Pancreas (tissue), 10 donors: ENCODE measurements at regions not wholly inside any gene's neighbourhood (a gene's known extent, or its start where the extent isn't known, plus 50 kb on each side); places are given as distances from the start of the nearest gene placed in this dataset.

ENCODE experiments used
- ATAC-seq, 4 donors: fragments of 200-7000 bp; cut with Tn5 transposase; one replicate each; pipeline versions ENCODE4 v1.8.0 to v1.9.1; 2020; ENCODE audit warnings: mild to moderate bottlenecking in 4 of 4, moderate library complexity in 4 of 4
- DNase-seq, 6 donors: peaks; one replicate each; pipeline ENCODE4 v3.0.0-alpha.2; 2020
- FAIRE-seq: peaks from 2 replicates; lab custom pipeline; 2012; peaks lifted over from hg19 to GRCh38; lab: Jason Lieb, UNC
- H3K27ac ChIP-seq, 4 donors: fragments of 200-600 bp; sonication (generic); 1 replicate in 3 of 4; 2 replicates in 1 of 4; pipeline versions ENCODE4 v1.5.0 to v1.8.0; 2020
- H3K27me3 ChIP-seq, 4 donors: fragments of 200-600 bp; one replicate each; pipeline ENCODE4 v1.8.0; 2021
- H3K36me3 ChIP-seq, 3 donors: fragments of 200-600 bp; sonication (generic) in 1 of 3; one replicate each; pipeline versions ENCODE4 v1.5.0 to v1.8.0; 2020 to 2021
- H3K4me1 ChIP-seq, 3 donors: fragments of 200-600 bp; one replicate each; pipeline ENCODE4 v1.8.0; 2021
- H3K4me3 ChIP-seq, 4 donors: fragments of 200-600 bp; sonication (generic) in 2 of 4; one replicate each; pipeline versions ENCODE4 v1.5.0 to v1.8.0; 2020 to 2021
- H3K9me3 ChIP-seq, 4 donors: fragments of 200-600 bp; one replicate each; pipeline ENCODE4 v1.8.0; 2021
- WGBS, 2 donors: extraction: QIAGEN DNeasy Blood & Tissue Kit; methylation state at CpG; one replicate each; pipeline ENCODE4 v1.1.7; 2013; 5-methylcytosine and 5-hydroxymethylcytosine counted together
- intact Hi-C, 3 donors: fragments of 100-400 bp; cut with DNase I; formaldehyde crosslinking; loops; one replicate each; pipeline versions ENCODE4 v1.11.1 to v1.14.2; 2022
- TF ChIP-seq, protein P1 (sequence below), 4 donors: fragments of 200-600 bp; sonication (generic) in 3 of 4; IDR thresholded peaks; one replicate each; pipeline versions ENCODE4 v1.5.0 to v1.8.0; 2021; ENCODE audit warnings: antibody characterized with exemption in 4 of 4
- donor health status: healthy with polysubstance abuse.
- donor health status: DM: no; HTN: no; CAD: no; lungs with moderate emphysema.
- donor health status: DM: no; HTN: no; CAD: no.
- donor health status: control.
- donor health status: control.
- donor health status: Bipolar disorder and iron deficiency.
- donor health status: DM: yes; HTN: yes; CAD: no.
- donor health status: DM: no; HTN: no; CAD: no.
- donor health status: DM: no; HTN: no; CAD: no.
- donor health status: DM: yes; HTN: yes; CAD: no.

DNA sequence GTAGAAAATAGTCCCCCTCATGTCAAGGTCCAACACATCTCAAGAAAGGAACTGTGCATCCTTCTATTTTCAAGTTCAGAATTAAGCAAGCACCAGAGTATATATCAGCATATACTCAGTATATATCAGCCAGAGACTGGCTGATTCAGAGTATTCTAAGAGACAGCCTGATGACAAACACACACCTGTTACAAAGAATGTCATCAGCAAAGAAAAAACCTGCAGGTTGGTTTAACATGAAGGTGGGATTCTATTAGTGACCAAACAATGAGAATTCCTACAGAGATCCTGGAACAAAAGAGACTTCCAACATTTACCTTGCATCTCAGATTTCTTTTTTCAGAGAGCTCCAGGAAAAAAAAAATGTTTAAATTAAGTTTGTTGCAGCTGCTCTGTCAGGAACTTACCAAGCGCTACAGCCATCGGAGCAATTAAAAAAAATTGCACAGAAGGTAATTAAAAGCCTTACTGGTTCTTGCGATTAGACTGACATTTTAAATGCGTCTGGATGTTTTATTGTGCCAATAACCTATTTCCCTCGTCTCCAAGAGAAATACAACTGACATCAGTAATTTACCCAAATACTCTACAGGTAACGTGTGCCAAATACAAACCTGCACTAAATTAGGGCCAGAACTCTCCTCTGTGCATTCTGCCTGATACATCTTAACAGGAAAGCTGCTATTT lies 218.1 kb downstream of the HNMT start:
- TF ChIP-seq, protein P1, sequence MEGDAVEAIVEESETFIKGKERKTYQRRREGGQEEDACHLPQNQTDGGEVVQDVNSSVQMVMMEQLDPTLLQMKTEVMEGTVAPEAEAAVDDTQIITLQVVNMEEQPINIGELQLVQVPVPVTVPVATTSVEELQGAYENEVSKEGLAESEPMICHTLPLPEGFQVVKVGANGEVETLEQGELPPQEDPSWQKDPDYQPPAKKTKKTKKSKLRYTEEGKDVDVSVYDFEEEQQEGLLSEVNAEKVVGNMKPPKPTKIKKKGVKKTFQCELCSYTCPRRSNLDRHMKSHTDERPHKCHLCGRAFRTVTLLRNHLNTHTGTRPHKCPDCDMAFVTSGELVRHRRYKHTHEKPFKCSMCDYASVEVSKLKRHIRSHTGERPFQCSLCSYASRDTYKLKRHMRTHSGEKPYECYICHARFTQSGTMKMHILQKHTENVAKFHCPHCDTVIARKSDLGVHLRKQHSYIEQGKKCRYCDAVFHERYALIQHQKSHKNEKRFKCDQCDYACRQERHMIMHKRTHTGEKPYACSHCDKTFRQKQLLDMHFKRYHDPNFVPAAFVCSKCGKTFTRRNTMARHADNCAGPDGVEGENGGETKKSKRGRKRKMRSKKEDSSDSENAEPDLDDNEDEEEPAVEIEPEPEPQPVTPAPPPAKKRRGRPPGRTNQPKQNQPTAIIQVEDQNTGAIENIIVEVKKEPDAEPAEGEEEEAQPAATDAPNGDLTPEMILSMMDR (IDR thresholded peaks at IDR 0.05), result no peak
- Histone ChIP-seq H3K4me3 (no peak overlapping the region), H3K4me1 (peaks cover 0 to 9% (median 3%) of the 10 kb centered on the region in 3 donors), H3K27me3 (no peaks in the 10 kb centered on the region), H3K36me3 (no peaks in the 10 kb centered on the region), H3K9me3 (no peaks in the 10 kb centered on the region), H3K27ac (no peak overlapping the region)
- intact Hi-C loops, result no loop called here
- WGBS, 2 donors, result 93 to 94% methylated on average over 6 of the region's 6 CpGs
- DNase-seq (no peak), ATAC-seq (no peak), FAIRE-seq (no peak)

DNA sequence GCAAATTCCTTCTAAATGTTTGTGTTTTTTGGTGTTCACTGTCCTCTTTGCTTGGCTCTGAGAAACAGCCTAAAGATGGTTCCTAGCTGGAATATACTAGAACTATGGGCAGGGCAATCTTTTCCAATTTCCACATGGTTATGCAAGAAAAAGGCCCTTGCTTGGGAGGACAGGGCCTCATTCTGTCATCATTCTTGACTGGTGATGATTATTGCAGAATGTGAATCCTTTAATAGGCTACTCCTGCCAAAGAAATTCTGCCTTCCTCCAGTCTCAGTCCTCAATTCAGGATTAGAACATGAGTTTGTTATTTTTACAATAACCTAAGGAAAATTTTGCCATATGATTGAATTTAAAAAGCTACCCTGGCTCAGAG lies 218.7 kb downstream of the HNMT start:
- Histone ChIP-seq H3K9me3 (no peaks in the 10 kb centered on the region), H3K36me3 (no peaks in the 10 kb centered on the region), H3K27me3 (no peaks in the 10 kb centered on the region), H3K4me3 (no peak overlapping the region), H3K4me1 (peaks cover 0 to 3% (median 0%) of the 10 kb centered on the region in 3 donors), H3K27ac (no peak overlapping the region)
- TF ChIP-seq, protein P1 (IDR thresholded peaks at IDR 0.05), result no peak
- FAIRE-seq (no peak), ATAC-seq (no peak), DNase-seq (no peak)
- intact Hi-C loops, result no loop called here

DNA sequence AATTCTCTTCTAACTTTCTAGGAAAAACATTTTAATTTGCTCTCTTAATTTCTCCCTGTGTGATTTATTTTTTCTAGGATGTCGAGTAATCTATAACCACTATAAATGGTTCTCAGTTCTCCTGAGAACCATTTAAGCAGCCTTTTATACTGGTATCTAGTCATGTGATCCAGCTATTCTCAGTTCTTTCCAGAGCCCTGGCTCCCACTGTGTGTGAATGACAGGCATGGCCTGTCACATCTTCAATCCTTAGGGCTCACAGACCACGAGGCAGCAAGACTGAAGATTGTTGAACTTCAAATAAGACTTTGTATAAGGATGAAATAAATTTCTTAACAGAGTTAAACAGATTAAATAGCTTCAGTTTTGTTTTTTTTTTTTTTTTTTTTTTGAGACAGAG lies 219.4 kb downstream of the HNMT start:
- intact Hi-C loops, result no loop called here

DNA sequence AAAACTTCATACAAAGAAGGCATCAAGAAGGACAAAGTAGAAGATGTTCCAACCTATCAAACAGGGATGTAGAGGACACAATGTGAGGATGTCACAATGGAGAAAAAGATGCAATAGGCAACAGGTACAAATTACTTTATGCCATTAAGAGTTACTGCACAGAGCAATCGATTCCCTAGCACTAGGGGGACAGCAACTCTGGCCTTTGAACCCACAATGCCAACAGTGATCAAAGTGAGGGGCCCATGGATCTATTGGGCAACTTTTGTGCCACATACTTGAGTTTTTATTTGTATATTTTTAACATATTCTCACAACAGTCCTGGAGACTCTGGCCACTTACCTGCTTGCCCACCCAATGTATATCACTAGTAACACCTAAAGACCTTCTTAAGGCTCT lies 220.2 kb downstream of the HNMT start:
- TF ChIP-seq, protein P1 (IDR thresholded peaks at IDR 0.05), result no peak
- H3K27me3 ChIP-seq, result no peaks in the 10 kb centered on the region
- H3K4me3 ChIP-seq, result no peak overlapping the region
- no peaks in the 10 kb centered on the region for H3K9me3 ChIP-seq
- H3K4me1 ChIP-seq, result no peaks in the 10 kb centered on the region
- H3K27ac ChIP-seq, result no peak overlapping the region
- H3K36me3 ChIP-seq, result no peaks in the 10 kb centered on the region
- no peak for FAIRE-seq
- no peak for ATAC-seq
- 83 to 91% methylated on average over 1 of the region's 1 CpG for WGBS, 2 donors
- DNase-seq, result no peak
- intact Hi-C loops, result no loop called here

More for the DNA sequence above, 219.4 kb downstream of the HNMT start:
- Histone ChIP-seq H3K36me3 (no peaks in the 10 kb centered on the region), H3K4me1 (no peaks in the 10 kb centered on the region), H3K27ac (no peak overlapping the region), H3K9me3 (no peaks in the 10 kb centered on the region), H3K27me3 (no peaks in the 10 kb centered on the region), H3K4me3 (no peak overlapping the region)
- FAIRE-seq (no peak), DNase-seq (no peak), ATAC-seq (no peak)
- WGBS, 2 donors, result 86% methylated on average over 2 of the region's 2 CpGs
- TF ChIP-seq, protein P1 (IDR thresholded peaks at IDR 0.05), result no peak

DNA sequence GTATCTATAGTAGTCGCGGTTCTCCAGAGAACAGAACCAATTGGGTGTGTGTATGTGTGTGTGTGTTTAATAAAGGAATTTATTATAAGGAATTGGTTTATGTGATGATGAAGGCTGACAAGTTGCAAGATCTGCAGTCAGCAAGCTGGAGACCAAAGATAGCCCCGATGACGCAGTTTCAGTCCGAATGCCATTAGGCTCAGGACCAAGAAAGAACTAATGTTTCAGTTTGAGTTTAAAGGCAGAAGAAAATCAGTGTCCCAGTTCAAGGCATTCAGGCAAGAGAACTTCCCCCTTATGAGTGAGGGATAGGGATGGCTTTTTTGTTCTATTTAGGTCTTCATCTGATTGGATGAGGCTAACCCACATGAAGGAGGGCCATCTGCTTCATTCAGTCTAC lies 221.6 kb downstream of the HNMT start:
- Histone ChIP-seq H3K9me3 (no peaks in the 10 kb centered on the region), H3K27ac (no peak overlapping the region), H3K27me3 (no peaks in the 10 kb centered on the region), H3K36me3 (no peaks in the 10 kb centered on the region), H3K4me1 (no peaks in the 10 kb centered on the region), H3K4me3 (no peak overlapping the region)
- FAIRE-seq (no peak), ATAC-seq (no peak), DNase-seq (no peak)
- TF ChIP-seq, protein P1 (IDR thresholded peaks at IDR 0.05), result no peak
- 90 to 96% methylated on average over 5 of the region's 5 CpGs for WGBS, 2 donors
- intact Hi-C loops, result no loop called here
